HG03045 (cell line): ENCODE measurements at regions not wholly inside any gene's neighbourhood (a gene's known extent, or its start where the extent isn't known, plus 50 kb on each side); places are given as distances from the start of the nearest gene placed in this dataset.
"Not testable (repeated sequence)": the region's sequence is repeated elsewhere in the genome, so short reads cannot be mapped to it uniquely, and the experiment has no call there.

ENCODE experiments used
- ATAC-seq: cut with Tn5 transposase; IDR thresholded peaks from one replicate; pipeline ENCODE4 v1.9.1; 2021; ENCODE audit warnings: mild to moderate bottlenecking, moderate library complexity; ENCODE audit not compliant: unreplicated experiment

DNA sequence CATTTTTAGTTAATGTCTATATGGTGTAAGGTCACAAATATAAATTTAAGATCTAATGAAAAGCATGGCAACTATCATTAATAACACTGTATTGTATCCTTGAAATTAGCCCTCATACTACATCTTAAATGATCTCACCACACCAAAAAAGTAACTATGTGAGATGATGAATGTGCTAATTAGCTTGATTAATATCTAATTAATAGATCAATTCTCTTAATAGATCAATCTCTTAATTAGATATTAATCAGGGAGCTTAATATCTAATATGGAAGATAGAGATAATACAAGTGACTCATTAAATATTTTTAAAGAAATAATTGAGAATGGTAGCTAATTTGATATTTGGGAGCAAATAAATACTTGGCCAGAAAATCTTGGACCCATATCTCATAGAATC lies 178.5 kb upstream of the FAT3 start:
- no peak for ATAC-seq

DNA sequence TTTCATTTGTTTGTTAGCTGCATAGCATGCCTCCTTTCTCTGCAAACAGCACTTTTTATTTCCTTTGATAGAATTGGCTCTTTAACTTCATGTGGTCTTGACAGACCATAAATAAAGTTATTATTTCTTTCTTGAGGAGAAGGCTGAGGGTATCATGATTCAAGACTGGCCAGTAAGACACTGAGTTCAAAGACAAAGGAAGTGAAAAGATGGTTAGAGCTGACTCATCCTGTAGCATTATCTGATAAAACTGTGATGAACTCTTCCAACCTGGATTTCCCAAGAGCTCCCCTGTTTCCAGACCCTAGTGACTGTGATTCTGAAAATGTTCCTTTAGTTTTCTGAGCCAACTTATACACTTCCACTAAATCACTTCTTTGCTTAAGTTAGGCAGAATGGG lies 179.3 kb upstream of the FAT3 start:
- ATAC-seq: no peak

DNA sequence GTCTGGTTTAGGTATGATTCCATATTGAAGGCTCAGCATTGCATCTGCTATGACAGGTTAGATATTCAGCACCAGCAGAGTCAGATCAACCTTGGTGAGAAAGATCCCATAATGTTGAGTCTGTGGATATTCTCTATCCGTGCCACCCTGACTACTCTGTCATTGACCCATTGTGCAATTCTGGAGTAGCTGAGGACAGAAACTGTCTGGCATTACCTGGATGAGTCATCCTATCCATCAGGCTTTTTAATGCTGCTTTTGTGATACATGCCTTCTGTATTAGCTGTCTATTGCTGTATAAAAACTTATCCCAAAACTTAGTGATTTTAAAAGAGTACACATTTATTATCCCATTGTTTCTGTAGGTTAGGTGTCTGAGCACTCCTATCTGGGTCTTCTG lies 189.1 kb upstream of the FAT3 start:
- no peak for ATAC-seq

DNA sequence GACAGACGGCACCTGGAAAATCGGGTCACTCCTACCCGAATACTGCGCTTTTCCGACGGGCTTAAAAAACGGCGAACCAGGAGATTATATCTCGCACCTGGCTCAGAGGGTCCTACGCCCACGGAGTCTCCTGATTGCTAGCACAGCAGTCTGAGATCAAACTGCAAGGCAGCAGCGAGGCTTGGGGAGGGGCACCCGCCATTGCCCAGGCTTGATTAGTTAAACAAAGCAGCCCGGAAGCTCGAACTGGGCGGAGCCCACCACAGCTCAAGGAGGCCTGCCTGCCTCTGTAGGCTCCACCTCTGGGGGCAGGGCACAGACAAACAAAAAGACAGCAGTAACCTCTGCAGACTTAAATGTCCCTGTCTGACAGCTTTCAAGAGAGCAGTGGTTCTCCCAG lies 197.5 kb upstream of the FAT3 start:
- not testable (repeated sequence) for ATAC-seq

DNA sequence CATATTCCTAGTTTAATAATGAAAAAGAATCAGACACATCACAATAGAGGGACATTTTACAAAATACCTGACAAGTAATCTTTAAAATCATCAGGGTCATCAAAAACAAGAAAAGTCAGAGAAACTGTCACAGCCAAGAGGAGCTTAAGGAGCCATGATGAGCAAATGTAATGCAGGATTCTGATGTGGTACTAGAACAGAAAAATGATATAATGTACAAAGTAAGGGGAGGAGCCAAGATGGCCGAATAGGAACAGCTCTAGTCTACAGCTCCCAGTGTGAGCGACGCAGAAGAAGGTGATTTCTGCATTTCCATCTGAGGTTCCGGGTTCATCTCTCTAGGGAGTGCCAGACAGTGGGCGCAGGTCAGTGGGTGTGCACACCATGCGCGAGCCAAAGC lies 198.0 kb upstream of the FAT3 start:
- no peak for ATAC-seq

DNA sequence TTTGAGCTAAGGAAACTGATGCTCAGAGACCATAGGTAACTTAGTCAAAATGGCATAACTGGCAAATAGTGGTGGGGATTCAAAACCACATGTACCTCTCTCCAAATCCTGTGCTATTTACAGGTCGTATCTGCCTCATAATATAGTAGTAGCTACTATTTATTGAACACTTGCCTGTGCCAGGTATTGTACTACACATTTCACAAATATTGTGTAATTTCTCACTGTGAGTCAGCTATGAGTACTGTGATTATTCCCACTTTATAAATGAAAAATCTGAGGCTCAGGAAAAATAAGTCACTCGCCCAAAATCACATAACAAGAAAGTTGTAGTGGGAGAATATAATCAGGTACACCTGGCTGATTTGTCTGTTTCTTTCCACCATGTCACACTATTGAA lies 199.8 kb upstream of the FAT3 start:
- no peak for ATAC-seq

DNA sequence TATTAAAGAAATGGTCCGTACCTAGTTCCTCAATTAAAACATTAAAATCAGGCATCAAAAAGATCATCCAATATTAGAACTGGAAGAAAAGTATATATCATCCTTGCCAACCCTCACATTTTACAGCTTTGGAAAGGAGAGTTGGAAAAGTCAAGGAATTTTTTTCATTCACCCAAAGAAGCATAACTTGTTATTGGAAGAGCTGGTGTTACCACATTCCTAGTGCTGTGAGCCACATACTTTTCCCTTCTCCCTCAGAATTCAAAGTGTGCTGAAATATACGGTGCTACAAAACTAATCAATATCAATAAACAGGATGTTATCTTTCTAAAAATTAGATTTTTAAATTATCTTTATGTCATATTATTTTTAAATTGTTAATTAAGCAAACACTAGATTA lies 202.1 kb upstream of the FAT3 start:
- ATAC-seq: no peak

DNA sequence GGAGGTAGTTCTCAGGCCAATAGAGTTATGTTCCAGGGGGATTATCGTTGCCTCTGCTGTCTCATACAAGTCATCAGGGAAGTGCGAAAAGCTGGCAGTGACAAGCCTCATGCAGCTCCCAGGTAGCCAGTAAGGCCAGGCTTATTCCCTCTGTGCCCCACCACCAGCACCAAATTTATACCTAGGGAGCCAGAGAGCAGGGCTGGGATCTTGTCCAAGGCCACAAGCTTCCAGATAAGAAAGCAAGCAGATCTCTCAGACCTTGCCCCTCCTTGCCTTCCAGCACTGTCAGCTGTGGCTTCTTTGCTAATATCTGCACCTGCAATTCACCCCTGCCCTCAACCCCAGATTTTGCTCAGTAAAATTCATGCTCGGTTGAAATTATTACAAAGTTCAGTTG lies 206.3 kb upstream of the FAT3 start:
- ATAC-seq: no peak

DNA sequence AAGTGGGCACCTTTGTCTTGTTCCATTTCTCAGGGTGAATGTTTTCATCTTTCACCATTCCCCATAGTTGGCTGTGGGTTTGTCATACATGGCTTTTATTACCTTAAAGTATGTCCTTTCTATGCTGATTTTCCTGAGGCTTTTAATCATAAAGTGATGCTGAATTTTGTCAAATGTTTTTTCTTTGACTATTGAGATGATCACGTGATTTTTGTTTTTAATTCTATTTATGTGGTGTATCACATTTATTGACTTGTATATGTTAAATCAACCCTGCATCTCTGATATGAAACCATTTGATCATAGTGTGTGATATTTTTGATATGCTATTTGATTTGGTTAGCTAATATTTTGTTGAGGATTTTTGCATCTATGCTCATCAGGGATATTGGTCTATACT lies 216.4 kb upstream of the FAT3 start:
- no peak for ATAC-seq

DNA sequence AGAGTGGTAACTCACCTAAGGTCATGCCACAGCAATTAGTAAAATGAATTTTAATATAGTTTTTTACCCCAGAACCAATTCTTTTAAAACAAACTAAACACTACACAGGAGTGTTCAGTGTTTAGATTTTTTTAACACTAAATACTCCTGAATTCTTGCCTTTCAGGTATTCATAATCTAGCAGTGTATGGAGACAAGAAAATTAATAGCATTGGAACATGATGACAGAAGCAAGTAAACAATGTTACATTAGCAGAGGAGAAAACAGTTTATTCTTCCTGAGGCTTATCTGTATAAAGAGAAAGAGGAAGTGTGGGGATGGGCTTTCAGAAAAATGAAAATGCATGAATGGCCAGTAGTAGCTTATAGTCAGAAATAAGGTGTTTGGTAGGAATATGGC lies 222.1 kb upstream of the FAT3 start:
- no peak for ATAC-seq

DNA sequence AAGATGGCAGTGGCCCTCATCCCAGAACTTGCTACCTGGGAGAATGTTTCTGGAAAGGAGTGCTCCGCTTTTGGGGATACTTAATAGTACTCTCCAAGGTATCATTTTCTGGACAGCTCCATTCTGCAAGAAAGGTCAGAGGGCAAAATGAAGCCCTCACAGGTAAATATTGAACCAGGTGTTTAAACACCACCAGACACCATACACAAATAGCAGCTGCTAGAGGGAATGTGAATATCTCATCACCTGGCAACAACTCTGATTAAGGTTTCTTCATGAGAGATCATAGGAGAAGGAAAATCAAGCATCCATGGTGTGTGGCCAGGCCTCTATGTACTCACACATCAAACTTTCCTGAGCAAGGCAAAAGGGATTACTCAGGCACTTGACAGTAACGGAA lies 226.1 kb upstream of the FAT3 start:
- ATAC-seq: no peak

DNA sequence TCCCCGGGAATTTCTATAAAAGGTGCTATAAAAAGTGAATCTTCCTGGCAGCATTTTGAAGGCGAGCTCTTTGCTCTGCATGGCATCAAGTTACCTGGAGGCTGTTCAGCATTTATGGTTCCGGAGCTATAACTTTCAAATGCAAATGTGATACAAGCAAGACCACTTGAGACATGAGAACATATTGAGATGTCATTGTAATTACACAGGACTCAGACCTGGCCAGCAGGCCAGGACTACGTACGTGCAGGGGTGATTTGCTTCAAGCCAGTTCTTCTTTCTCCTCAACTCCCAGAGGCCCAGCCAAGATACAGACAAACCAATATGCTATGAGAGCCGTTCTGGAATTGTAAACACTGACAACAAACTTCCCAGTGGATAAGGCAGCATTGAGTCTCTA lies 227.4 kb upstream of the FAT3 start:
- no peak for ATAC-seq

DNA sequence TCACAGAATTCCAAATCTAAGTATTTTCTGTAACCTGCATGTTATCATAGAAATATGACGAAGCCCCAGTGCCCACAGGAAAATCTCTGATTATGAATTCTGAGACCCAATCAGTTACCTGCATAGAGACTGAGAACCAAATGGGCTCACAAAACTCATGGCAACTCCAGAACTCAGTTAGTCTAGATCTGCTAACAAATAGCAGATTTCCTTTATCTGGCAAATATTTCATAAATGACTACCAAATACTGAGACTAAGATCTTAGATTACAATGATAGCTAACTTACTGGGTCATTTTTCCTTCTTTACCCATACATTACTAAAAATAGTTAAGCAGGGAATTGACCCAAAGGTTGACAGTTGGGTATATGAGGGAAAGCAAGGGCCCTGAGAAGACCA lies 228.1 kb upstream of the FAT3 start:
- no peak for ATAC-seq

DNA sequence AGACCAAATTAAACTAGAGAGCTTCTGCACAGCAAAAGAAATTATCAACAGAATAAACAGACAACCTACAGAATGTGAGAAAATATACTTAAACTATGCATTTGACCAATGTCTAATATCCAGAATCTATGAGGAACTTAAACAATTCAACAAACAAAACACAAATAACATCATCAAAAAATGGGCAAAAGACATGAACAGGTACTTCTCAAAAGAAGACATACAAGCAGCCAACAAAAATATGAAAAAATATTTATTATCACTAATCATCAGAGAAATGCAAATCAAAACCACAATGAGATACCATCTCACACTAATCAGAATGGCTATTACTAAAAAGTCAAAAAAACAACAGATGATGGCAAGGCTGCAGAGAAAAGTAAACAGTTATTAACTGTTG lies 236.2 kb upstream of the FAT3 start:
- not testable (repeated sequence) for ATAC-seq

DNA sequence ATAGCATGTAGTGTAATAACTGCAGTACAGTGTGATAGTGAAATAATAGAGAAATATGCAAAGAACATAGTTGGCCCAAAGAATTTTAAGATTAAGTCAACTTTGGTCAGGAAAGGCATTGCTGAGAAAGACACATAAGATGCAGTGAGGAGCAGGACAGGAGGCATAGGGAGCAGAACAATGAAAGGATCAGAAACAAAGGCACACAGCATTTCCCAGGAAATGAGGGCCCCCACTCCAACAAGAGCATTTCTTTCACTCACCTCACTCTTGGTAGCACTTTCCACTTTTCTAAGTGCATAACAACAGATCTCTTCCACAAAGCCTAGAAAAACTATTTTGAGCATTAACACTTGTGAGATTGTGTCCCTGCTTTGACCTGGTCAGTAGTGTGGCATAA lies 238.4 kb upstream of the FAT3 start:
- ATAC-seq: no peak

DNA sequence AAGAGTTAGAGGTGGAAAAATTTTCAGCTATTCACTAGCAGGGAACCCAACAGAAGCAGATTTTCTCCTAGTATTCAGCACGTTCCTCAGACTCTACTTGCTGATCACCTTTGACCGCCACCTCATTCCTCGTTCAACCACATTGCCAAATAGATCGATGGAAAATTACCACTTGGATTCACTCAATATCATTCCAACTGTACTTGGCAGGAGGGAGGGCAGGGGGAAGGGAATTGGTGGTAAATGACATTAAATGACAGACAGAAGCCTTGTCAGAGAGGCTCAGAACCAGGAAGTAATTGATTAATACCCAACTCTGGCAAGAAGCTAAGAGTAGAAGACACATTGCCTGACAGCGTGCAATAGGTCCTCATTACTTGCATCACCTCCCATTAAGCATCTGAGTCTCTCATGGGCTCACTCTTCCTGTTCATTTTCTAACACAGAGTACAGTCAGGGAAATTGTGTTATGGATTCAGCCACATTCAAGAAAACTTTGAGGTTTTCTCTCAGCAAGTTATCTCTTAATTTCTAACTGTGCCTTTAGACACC lies 240.5 kb upstream of the FAT3 start:
- no peak for ATAC-seq

DNA sequence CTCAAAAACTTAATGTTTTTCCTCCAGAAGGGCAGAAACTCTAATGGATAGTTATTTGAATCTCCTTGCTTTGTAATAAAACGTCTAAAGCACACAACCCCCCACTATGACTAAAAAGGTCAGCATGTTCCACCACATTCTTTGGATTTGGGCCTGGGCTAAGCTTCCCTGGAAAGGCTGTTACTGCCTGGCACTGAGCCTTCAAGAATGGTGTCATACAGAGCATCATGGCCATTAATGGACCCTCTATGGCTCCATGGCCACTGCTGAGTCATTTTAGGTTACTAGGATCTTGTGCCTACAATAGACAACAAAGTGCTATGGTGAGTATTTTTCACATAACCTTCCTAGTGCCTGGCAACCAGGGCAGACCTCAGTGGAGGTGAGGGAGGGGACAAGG lies 242.6 kb upstream of the FAT3 start:
- no peak for ATAC-seq

DNA sequence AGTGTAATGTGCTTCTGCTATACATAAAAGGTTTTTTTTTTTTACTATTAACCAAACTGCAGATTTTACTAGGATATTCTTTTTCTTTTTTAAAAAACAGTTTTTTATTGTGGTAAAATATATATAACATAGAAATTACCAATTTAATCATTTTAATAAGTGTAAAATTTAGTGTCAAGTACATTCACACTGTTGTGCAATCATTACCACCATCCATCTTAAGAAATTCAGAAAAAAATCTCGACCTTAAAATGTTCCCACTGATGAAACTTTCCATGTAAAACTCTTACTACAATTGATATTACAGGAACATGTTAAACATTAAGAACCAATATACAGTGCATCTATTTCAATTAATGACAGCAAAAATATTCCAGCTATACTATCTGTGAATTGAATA lies 244.8 kb upstream of the FAT3 start:
- no peak for ATAC-seq

DNA sequence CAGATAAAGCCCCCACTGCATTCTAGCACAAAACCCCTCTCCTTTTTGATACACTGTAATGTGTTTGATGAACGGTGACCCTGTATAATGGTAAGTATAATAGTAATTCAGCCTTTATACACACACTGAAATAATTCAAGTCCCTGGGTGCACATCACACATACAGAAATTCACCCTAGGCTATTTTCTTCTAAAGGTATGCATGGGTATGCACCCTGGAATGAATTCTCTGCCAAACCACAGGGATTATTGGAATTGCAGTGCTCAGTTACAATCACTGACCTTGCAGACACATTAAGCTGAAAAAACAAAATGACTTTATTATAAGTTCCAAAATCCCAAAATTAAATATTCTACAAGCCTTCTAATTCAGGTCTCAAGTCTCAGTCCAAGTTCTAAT lies 245.9 kb upstream of the FAT3 start:
- no peak for ATAC-seq

DNA sequence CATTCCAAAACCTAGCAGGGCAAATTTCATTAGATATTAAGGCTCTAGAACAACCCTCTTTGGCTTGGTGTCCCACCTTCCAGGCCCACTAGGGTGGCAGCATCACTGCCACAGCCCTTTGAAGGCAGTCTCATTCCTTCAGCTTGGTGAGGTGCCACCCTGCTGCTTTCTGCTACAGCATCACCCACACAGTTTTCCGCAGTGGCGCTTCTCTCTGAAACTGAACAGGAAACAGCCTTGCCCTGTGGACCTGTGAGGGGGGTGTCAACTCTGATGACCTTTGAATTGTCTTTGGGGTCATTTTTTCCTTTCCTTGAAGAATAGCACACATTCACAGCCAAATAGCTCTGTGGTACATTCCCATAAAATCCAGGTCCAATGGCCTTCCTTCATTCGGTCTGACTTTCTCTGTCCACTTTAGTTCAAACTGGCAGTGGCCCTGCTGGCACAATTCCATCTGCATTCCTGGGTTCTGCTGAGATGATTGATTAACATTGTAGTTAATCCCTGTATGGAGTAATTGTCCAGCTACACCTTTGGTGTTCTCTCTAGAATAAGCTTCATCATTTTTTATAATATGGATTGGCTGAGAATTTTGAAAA lies 251.9 kb upstream of the FAT3 start:
- no peak for ATAC-seq

DNA sequence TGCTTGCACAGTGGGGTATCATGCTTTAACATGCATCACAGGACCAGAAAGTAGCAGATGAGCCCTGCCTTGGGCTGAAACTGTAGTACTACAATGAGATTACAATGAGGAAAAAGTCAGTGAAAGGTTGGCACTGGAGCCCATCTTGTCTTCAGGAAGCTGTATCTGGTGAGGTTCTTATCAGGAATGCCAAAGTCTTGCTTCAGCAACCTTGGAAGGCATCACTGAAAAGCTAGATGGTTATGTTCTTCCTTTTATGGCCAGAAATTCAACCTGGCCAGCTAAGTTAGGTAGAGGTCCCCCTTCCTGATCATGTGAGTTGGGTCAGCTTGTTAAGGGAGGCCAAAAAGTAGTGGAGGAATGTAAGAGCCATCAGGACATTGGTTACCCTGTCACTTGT lies 254.0 kb upstream of the FAT3 start:
- no peak for ATAC-seq

DNA sequence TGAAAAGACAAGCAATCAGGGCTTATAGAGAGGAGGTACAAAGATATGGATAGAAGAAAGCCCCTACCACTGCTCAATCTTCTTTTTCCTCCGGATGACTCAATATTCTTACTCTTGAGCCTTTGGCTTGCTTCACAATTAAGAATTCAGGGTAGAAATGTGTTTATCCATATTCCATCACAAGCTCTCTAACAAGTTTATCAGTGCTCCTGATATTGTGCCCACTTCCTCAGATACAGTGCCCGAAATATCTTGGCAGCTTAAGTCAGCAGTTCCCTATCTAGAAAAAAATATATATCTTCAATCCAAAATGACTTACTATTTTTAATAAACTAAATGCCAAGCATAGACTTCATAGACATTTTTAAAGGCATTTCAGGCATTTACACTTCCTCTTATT lies 255.1 kb upstream of the FAT3 start:
- ATAC-seq: no peak

DNA sequence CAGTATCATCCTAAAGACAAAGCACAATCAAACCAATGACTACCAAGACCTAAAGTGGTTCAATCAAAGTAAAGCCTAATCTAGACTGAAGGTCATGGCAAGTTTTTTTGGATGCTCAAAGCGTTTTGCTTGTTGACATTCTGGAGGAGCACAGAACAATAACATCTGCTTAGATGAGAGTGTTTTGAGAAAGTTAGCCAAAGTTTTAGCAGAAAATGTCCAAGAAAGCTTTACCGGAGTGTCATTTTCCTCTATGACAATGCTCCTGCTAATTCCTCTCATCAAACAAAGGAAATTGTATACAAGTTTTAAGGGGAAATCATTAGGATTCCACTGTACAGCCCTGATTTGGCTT lies 256.9 kb upstream of the FAT3 start:
- ATAC-seq: no peak
